Amniotic epithelial cell (primary cell): ENCODE measurements at regions not wholly inside any gene's neighbourhood (a gene's known extent, or its start where the extent isn't known, plus 50 kb on each side); places are given as distances from the start of the nearest gene placed in this dataset.

Experiments
- DNase-seq: peaks from one replicate; pipeline ENCODE4 v3.0.0-alpha.2; 2010; ENCODE audit warnings: low read depth

GRCh38 chr2:176612036-176612435 is 342.8 kb downstream of the MTX2 start:
- no peak for DNase-seq

GRCh38 chr2:176612736-176613135 is 343.5 kb downstream of the MTX2 start:
- DNase-seq = peak; percentile 44

- peak; percentile 29 for DNase-seq
These were observed 344.2 kb downstream of the MTX2 start for GRCh38 chr2:176613323-176613987.

GRCh38 chr2:176614049-176614448 is 344.8 kb downstream of the MTX2 start:
- no peak for DNase-seq

GRCh38 chr2:176614930-176615329 is 345.7 kb downstream of the MTX2 start:
- DNase-seq = no peak

- DNase-seq = no peak
These were observed 350.3 kb downstream of the MTX2 start for GRCh38 chr2:176619504-176619903.

- DNase-seq = no peak
These were observed 352.1 kb downstream of the MTX2 start for GRCh38 chr2:176621350-176621749.

GRCh38 chr2:176622792-176623191 is 353.6 kb downstream of the MTX2 start:
- no peak for DNase-seq

- DNase-seq = peak; percentile 8
These were observed 357.6 kb downstream of the MTX2 start for GRCh38 chr2:176626796-176627195.

GRCh38 chr2:176628438-176628837 is 359.2 kb downstream of the MTX2 start:
- DNase-seq = no peak

GRCh38 chr2:176633754-176634153 is 364.5 kb downstream of the MTX2 start:
- no peak for DNase-seq

GRCh38 chr2:176636401-176636800 is 367.2 kb downstream of the MTX2 start:
- no peak for DNase-seq

- DNase-seq = no peak
These were observed 367.9 kb downstream of the MTX2 start for GRCh38 chr2:176637142-176637485.

- DNase-seq = peak; percentile 78
These were observed 368.4 kb downstream of the MTX2 start for GRCh38 chr2:176637486-176638166.

- peak; percentile 40 for DNase-seq
These were observed 369.1 kb downstream of the MTX2 start for GRCh38 chr2:176638167-176639015.

GRCh38 chr2:176639016-176639343 is 369.7 kb downstream of the MTX2 start:
- DNase-seq = no peak

GRCh38 chr2:176639671-176640070 is 370.4 kb downstream of the MTX2 start:
- no peak for DNase-seq

- no peak for DNase-seq
These were observed 372.2 kb downstream of the MTX2 start for GRCh38 chr2:176641436-176641835.

GRCh38 chr2:176642074-176642473 is 372.8 kb downstream of the MTX2 start:
- peak; percentile 82 for DNase-seq

GRCh38 chr2:176643646-176644045 is 374.4 kb downstream of the MTX2 start:
- peak; percentile 76 for DNase-seq

- DNase-seq = no peak
These were observed 376.3 kb downstream of the MTX2 start for GRCh38 chr2:176645494-176645893.

GRCh38 chr2:176646033-176646615 is 376.9 kb downstream of the MTX2 start:
- DNase-seq = no peak
